Right lobe of liver (tissue), 6 donors: ENCODE measurements at regions not wholly inside any gene's neighbourhood (a gene's known extent, or its start where the extent isn't known, plus 50 kb on each side); places are given as distances from the start of the nearest gene placed in this dataset.

ENCODE experiments used
- ATAC-seq, 4 donors: fragments of 200-7000 bp; cut with Tn5 transposase; one replicate each; pipeline ENCODE4 v1.9.1; 2020; ENCODE audit warnings: mild to moderate bottlenecking in 4 of 4, moderate library complexity in 4 of 4
- DNase-seq, 3 donors: peaks; one replicate each; pipeline ENCODE4 v3.0.0-alpha.2; 2020
- H3K27ac ChIP-seq, 3 donors: fragments of 200-600 bp; one replicate each; pipeline ENCODE4 v1.8.0; 2022
- H3K27me3 ChIP-seq, 2 donors: fragments of 200-600 bp; one replicate each; pipeline ENCODE4 v1.8.0; 2022
- H3K36me3 ChIP-seq, 4 donors: fragments of 200-600 bp; sonication (generic) in 1 of 4; one replicate each; pipeline versions ENCODE4 v1.5.1 to v1.8.0; 2017 to 2022; ENCODE audit warnings: control low read depth in 1 of 4
- H3K4me1 ChIP-seq, 4 donors: fragments of 200-600 bp; sonication (generic) in 1 of 4; one replicate each; pipeline versions ENCODE4 v1.5.1 to v1.8.0; 2017 to 2022; ENCODE audit warnings: control low read depth in 1 of 4
- H3K4me3 ChIP-seq, 3 donors: fragments of 200-600 bp; one replicate each; pipeline ENCODE4 v1.8.0; 2022
- H3K9me3 ChIP-seq, 4 donors: fragments of 200-600 bp; sonication (generic) in 1 of 4; one replicate each; pipeline versions ENCODE4 v1.5.1 to v1.8.0; 2017 to 2022; ENCODE audit warnings: control low read depth in 1 of 4
- CTCF ChIP-seq, 4 donors: fragments of 200-600 bp in 3 of 4; fragments of 450-650 bp in 1 of 4; IDR thresholded peaks; one replicate each; pipeline versions ENCODE4 v1.5.1 to v1.8.0; 2016 to 2022; ENCODE audit warnings: antibody characterized with exemption in 4 of 4, mild to moderate bottlenecking in 2 of 4
- POLR2A ChIP-seq: fragments of 450-650 bp; IDR thresholded peaks from one replicate; pipeline ENCODE4 v1.6.1; 2017; ENCODE audit warnings: antibody characterized with exemption, mild to moderate bottlenecking
- WGBS: methylation state at CpG from one replicate; pipeline ENCODE4 v1.1.6; 2018; ENCODE audit warnings: low coverage, low lambda C conversion rate; ENCODE audit not compliant: insufficient coverage; ENCODE audit errors: missing lambda C conversion rate; 5-methylcytosine and 5-hydroxymethylcytosine counted together
- intact Hi-C, 2 donors: fragments of 100-400 bp; cut with DNase I; formaldehyde crosslinking; loops; one replicate each; pipeline versions ENCODE4 v1.11.2 to v1.14.1; 2022
- donor health status: DM: no; HTN: yes; CAD: no.
- donor health status: DM: no; HTN: no; CAD: no.
- donor health status: DM: no; HTN: no; CAD: no.
- donor health status: DM: no; HTN: yes; CAD: no.
- donor health status: DM: no; HTN: yes; CAD: no.

DNA sequence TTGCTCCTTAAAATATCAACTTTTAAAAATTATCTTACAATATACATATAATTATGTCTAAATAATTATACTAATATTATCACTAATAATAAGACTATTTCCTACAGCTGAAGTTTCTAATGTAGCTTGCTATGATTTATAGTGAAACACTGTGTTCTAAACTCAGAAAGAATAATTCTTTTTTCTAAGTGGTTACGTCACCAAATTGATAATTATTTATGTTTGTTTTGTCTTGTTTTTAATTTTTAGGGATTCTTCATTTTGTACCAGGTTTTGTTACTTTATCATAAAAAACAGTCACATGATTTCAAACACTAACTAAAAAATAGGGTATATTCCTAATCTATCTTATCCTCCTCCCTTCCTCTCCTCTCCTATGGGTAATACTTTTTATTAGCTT is 662.1 kb downstream of the FRK start:
- H3K27me3 ChIP-seq = no peaks in the 10 kb centered on the region
- no peak overlapping the region for H3K27ac ChIP-seq
- no peak for TF ChIP-seq CTCF (IDR thresholded peaks at IDR 0.05)
- no peak for TF ChIP-seq POLR2A
- H3K36me3 ChIP-seq = no peaks in the 10 kb centered on the region
- no peak overlapping the region for H3K4me3 ChIP-seq
- H3K9me3 ChIP-seq = no peaks in the 10 kb centered on the region
- DNase-seq (no peak), ATAC-seq (no peak)
- 82% methylated on average over 1 of the region's 1 CpG for WGBS
- H3K4me1 ChIP-seq = no peaks in the 10 kb centered on the region
- intact Hi-C loops = no loop called here

- no peak overlapping the region for H3K4me3 ChIP-seq
- H3K4me1 ChIP-seq = no peaks in the 10 kb centered on the region
- H3K27me3 ChIP-seq = no peaks in the 10 kb centered on the region
- H3K36me3 ChIP-seq = no peaks in the 10 kb centered on the region
- no peak for DNase-seq
- ATAC-seq = no peak
- TF ChIP-seq POLR2A (no peak), CTCF (IDR thresholded peaks at IDR 0.05) (no peak)
- WGBS = 20% methylated on average over 2 of the region's 6 CpGs
- intact Hi-C loops = no loop called here
- H3K9me3 ChIP-seq = no peaks in the 10 kb centered on the region
- H3K27ac ChIP-seq = no peak overlapping the region
Measured at GRCh38 chr6:115396112-115396906, 664.4 kb downstream of the FRK start.

DNA sequence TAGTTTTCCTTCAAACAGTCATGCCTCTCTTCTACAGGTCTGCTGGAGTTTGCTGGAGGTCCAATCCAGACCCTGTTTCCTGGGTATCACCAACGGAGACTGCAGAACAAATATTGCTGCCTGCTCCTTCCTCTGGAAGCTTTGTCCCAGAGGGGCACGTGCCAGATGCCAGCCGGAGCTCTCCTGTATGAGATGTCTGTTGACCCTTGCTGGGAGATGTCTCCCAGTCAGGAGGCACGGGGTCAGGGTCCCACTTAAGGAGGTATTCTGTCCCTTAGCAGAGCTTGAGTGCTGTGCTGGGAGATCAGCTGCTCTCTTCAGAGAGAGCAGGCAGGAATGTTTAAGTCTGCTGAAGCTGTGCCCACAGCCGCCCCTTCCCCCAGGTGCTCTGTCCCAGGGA is 666.9 kb downstream of the FRK start:
- TF ChIP-seq POLR2A (no peak), CTCF (IDR thresholded peaks at IDR 0.05) (no peak)
- WGBS = 80% methylated on average over 2 of the region's 5 CpGs
- Histone ChIP-seq H3K4me1 (no peaks in the 10 kb centered on the region), H3K27ac (no peak overlapping the region), H3K36me3 (no peaks in the 10 kb centered on the region), H3K9me3 (no peaks in the 10 kb centered on the region), H3K27me3 (no peaks in the 10 kb centered on the region), H3K4me3 (no peak overlapping the region)
- intact Hi-C loops = no loop called here
- DNase-seq = no peak
- no peak for ATAC-seq

DNA sequence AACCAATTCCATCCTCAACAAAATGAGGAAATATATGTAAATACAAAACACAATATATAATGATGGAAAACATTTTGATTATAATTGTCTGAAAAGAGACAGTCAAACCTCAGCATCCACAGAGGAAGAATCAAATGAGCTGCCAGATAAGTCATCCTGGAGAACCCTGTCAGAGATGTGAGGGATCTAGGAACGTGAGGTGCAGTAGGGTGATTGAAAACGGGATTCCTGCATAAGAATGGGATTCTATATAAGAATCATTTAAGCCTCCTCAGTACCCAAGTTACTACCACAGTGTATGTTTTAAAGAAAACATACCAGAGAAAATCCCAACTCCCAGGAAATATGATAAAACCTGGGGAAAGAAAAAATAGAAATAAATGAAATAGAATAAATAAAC is 690.5 kb downstream of the FRK start:
- no peaks in the 10 kb centered on the region for H3K9me3 ChIP-seq
- H3K27me3 ChIP-seq = no peaks in the 10 kb centered on the region
- no peaks in the 10 kb centered on the region for H3K36me3 ChIP-seq
- H3K4me1 ChIP-seq = no peaks in the 10 kb centered on the region
- no peak for ATAC-seq
- DNase-seq = no peak
- TF ChIP-seq POLR2A (no peak), CTCF (IDR thresholded peaks at IDR 0.05) (no peak)
- H3K27ac ChIP-seq = no peak overlapping the region
- intact Hi-C loops = no loop called here
- 16% methylated on average over 2 of the region's 2 CpGs for WGBS
- no peak overlapping the region for H3K4me3 ChIP-seq

DNA sequence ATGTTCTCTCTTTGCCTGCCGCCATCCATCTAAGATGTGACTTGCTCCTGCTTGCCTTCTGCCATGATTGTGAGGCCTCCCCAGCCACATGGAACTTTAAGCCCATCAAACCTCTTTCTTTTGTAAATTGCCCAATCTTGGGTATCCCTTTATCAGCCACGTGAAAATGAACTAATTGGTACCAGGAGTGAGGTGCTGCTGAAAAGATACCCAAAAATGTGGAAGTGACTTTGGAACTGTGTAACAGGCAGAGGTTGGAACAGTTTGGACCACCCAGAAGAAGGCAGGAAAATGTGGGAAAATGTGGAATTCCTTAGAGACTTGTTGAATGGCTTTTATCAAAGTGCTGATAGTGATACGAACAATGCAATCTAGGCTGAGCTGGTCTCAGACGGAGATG is 694.9 kb downstream of the FRK start:
- H3K36me3 ChIP-seq = no peaks in the 10 kb centered on the region
- no peaks in the 10 kb centered on the region for H3K27me3 ChIP-seq
- 60% methylated on average over 4 of the region's 4 CpGs for WGBS
- ATAC-seq (no peak), DNase-seq (no peak)
- TF ChIP-seq POLR2A = no peak
- TF ChIP-seq CTCF (IDR thresholded peaks at IDR 0.05) = no peak
- intact Hi-C loops = no loop called here
- H3K4me3 ChIP-seq = no peak overlapping the region
- H3K27ac ChIP-seq = no peak overlapping the region
- no peaks in the 10 kb centered on the region for H3K4me1 ChIP-seq
- no peaks in the 10 kb centered on the region for H3K9me3 ChIP-seq
